ENCODE measurements at regions not wholly inside any gene's neighbourhood (a gene's known extent, or its start where the extent isn't known, plus 50 kb on each side); places are given as distances from the start of the nearest gene placed in this dataset.

- no peak for TF ChIP-seq YY1 (IDR thresholded peaks at IDR 0.05; ENCODE audit: low read depth)
- TF ChIP-seq RAD21 (IDR thresholded peaks at IDR 0.05; ENCODE audit: low read depth), result no peak
- TF ChIP-seq CEBPB (IDR thresholded peaks at IDR 0.05), result no peak
- no peak for TF ChIP-seq EP300 (IDR thresholded peaks at IDR 0.05; ENCODE audit: borderline replicate concordance)
- no peak for TF ChIP-seq TAF1 (IDR thresholded peaks at IDR 0.05; ENCODE audit: low read depth)
- no peak for TF ChIP-seq ZBTB7A (IDR thresholded peaks at IDR 0.05; ENCODE audit: low read depth)
- no peak for TF ChIP-seq REST (IDR thresholded peaks at IDR 0.05; ENCODE audit: low read depth)
- no peak for TF ChIP-seq CREB1 (IDR thresholded peaks at IDR 0.05; ENCODE audit: low read depth)
- no peak for TF ChIP-seq MAX (IDR thresholded peaks at IDR 0.05)
- TF ChIP-seq TCF12 (IDR thresholded peaks at IDR 0.05; ENCODE audit: low read depth), result no peak
- no peak for TF ChIP-seq USF1 (IDR thresholded peaks at IDR 0.05)
- TF ChIP-seq EGR1 (IDR thresholded peaks at IDR 0.05), result no peak
Observed at GRCh38 chr2:203600286-203600685, 65.2 kb upstream of the RAPH1 start.

All from Ishikawa (cell line).